HL-60/S4 (cell line): ENCODE measurements at regions not wholly inside any gene's neighbourhood (a gene's known extent, or its start where the extent isn't known, plus 50 kb on each side); places are given as distances from the start of the nearest gene placed in this dataset.

Source experiments
- in situ Hi-C: fragments of 300-500 bp; cut with MboI; formaldehyde crosslinking; loops from 2 replicates; pipeline ENCODE4 v1.14.3; 2022; ENCODE audit warnings: low sequenced_read_pairs

DNA sequence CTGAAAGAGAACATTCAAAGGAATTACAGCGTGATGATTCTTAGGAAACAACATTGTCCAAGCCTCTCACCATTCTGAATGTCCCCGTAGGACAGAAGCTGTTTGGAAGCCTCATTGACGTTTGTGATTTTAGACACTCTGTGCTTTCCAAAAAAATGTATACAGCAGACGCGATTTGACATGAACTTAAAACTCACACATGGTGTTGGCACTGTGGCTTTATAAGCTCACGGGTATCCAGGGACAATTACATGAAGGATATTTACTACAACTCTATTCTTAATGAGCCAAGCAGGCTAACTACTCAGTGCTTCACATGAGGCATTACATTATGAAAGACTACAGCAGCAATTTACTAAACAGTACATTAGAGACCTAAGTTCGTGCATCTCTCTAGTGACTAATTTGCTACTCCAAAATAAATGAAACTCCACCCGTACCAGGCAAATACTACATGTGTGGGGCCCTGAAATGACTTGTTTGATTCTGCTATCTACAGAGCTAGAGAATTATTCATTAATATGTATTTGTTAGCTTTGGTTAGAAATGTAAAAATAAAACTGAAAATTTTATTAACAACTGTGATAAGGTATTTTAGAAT, 620.7 kb downstream of the SPRY1 start:
- in situ Hi-C loops, result no loop called here

DNA sequence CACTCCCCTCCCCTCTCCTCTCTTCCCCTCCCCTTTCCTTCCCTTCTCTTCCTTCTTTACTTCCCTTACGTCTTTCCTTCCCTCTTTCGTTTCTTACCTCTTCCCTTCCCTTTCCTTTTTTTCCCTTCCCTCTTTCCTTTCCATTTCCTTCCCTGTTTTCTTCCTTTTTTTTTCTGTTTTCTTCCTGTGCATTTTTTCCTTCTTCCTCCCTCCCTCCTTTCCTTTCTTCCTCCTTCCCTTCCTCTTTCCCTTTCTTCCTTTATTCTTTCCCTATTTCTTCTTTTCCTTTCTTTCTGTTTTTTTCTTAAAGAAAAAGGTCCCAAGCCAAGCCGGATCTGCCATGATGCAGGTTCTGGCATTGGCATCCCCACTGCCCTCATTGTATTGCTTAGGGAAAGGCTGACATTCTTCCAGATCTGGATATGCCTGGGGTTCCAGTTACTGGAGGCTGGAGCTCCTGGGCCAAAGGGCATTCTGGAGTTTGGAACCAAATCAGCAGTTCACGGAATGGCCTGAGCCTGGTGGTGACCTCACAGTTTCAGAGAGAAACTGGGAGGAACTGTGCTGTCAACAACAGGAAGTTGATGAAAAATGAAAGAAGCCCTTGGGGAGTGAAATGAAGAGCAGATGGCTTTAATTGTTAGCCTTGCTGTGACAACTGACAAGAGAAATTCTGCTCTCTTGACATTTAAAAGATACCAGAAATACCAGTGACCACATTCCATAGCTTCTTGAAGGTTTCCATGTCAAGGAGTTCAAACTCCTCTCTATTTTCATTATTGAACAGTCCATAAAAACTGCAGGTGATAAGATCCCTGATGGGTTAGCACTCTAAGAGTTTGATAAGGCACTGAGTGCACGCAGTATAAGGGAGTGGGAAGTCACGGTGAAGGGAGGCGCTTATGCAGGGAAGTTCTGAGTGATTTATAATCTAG, 622.1 kb downstream of the SPRY1 start:
- in situ Hi-C loops, result no loop called here

DNA sequence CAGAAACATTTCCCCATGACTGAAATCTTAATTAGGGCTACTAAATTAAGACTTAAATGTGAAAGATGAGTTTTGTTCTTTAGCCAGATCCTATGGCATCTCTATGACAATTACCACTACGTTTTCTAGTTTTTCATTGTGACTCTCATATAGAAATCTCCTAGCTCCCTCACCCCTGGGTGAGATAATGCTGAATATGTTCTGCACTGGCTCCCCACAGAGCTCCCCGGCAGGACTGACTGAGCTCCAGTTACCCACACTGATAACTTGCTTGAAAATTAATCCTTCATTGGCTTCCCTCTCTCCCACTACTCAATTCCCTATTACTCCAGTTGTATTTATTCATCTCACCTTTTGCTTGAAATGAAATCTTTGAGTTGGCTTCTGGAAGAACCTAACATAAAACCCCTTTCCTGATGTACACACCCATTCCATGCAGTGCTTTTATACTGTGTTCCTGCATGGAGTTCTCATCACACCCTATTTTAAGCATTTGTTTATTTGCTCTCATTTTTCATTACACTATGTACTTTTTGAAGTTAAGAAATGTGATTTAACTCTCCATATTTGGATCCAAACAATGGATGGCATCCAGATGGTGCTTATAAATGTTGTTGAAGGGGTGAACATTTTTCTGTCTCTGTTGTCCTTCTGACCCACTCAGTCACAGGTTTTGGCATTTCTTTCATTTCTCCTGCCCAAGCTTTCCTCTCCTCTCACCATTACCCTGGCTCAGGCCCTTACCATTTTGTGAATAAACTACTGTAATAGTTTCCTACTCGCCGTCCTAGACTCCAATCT, 623.4 kb downstream of the SPRY1 start:
- in situ Hi-C loops, result no loop called here

DNA sequence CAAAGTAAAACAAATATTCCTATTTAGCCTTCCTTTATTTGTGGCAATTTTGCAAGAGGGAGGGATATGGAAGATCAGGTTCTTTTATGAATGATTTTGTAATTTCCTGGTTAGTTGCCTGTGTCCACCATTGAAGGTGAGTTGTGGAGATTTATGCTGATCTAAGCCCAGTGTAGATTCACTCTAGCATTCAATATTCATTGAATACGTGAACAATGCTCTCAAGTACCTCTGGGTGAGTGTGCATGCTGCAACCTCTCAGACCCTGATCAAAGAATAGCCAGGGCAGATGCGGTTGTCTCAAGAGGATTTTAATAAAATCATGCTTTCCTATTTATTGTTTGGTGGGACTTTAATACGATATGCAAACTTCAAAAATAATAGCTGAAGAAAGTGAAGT, 628.4 kb downstream of the SPRY1 start:
- in situ Hi-C loops, result no loop called here

DNA sequence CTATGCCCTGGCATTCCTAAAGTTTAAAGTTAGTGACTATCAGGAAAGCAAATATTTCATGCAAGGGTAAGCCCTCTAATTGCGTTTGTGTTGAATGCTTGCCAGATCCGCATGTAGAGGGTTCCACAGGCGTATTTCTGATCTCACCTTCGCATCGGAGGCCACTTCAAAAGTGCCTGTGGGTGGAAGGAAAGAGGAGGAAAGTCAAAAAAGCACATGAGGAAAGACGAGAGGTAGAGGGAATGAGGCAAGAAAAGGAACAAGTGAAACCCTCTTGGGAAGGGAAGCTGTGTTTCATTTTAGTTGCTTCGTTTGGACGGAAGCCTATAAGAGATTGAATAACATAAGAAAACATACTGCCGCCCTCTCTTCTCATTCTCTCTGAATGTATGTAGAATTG, 628.8 kb downstream of the SPRY1 start:
- in situ Hi-C loops, result no loop called here

DNA sequence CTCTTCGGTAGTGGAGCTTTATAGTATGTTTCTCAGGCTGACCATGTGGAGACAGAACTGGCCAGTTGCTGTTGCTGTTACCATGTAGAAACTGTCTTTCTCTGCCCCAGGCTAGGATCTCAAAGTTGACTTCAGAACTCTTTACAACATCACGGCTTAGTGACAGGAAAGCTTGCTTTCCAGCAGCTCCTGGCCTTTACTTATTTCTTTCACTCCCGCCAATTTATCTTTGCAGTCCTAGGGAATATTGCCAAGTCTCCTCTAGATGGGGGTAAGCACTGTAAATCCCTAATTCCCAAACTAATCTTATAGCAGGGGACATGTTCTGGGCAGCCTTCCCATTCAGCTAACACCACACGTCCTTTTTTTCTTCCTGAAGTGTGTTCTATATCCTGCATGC, 631.6 kb downstream of the SPRY1 start:
- in situ Hi-C loops, result no loop called here

DNA sequence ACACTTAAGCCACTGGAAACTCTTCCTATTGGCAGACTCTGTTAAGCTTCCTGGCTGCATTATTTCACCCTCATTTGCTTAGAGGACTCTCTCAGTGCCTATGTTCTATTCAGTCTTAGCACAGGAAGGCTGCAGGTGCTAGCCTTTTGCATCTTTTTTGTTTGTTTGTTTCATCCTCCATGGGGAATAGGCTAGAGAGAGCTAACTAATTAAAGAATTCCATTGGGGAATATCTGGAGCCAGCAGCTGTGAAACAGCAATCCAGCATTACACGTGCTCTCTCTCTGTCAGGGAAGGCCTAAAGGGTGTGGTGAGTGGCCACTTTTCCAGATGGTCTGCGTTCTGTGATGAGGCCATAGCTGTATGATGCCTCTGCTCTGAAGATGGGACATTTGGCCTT, 633.6 kb downstream of the SPRY1 start:
- in situ Hi-C loops, result no loop called here

DNA sequence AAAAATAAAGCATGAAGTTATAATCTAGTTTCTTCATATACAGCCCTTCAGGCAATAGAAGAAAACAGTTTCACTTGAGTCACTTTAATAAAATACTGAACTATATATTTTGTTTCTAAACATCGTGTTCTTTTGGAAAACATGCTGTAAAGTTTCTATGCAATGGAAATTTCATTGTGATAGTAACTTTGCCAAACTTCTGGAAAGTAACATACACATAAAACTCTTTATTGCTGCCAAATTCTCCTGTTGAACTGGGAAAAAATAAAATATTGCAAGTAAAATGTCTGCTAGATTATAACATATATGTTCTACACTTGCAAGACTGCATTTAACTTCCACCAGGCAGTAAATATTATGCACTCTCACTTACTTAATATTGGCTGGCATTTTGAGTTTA, 635.4 kb downstream of the SPRY1 start:
- in situ Hi-C loops, result no loop called here

DNA sequence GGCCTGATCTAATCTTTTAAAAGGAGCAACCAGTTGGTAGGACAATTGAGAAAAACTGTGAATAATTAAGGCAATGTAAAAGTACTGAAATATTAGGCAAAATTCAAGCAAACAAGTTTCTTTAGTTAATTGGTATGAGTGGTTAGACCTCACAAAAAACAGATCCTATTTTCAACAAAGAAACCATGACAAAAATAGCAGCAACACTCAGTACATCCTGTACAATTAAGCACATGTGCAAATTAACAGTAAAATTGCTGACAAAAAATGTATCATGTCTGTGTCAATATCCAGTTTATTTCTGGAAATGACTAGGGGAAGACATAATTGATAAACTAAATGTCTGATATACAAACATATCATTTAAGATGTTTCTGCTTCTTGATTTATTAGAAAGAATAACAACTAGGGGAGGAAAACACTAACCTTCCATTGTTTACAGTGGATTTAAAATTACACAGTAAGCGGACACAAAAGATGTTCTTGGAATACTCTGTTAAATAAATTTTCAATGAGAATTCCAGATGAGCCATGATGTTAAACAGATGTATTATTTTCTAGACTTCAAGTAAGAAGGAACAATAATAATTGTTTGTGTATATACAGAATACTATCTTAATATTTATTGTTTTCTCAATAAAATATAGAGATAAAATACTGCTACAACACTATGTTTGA, 638.9 kb downstream of the SPRY1 start:
- in situ Hi-C loops, result no loop called here

DNA sequence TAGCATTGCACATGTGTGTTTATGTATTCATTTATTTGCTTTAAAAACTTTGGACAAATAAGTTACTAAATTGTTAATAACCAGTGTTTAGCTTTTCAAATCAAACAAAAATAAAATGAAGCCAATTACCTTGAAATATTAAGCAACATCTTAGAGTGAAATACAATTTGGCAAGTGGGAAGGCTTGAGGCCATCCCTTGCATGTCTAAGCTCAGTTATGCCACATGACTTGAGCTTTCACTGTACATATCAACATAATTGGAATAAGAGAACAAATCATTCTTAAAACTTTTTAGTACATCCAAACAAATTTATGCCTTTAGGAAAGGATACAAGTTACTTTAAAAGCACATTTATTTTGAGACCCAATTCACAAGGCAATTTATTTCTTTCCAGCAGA, 640.6 kb downstream of the SPRY1 start:
- in situ Hi-C loops, result no loop called here

DNA sequence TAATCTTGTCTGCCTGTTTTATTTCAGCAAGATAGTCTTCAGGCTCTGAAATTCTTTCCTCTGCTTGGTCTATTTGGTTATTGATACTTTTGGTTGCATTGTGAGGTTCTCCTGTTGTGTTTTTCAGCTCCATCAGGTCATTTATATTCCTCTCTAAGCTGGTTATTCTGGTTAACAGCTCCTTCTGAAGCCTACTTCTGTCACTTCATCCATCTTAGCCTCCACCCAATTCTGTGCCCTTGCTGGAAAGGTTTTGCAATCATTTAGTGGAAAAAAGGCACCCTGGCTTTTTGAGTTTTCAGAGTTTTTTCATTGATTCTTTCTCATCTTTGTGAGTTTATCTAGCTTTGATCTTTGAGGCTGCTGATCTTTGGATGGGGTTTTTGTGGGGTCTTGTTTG, 647.7 kb downstream of the SPRY1 start:
- in situ Hi-C loops, result no loop called here

DNA sequence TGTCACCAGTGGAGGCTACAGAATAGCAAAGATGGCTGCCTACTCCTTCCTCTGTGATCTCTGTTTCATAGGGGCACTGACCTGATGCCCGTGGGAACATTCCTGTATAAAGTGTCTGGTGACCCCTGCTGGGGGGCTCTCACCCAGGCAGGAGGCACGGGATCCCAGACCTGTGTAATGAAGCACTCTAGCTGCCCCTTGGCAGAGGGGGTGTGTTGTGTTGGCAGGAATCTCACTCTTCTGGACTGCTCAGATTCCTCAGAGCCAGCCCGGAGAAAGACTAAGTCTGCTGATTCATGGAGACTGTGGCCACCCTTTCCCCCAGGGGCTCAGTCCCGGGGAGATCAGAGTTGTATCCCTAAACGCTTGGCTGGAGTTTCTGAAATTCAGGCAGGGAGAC, 648.3 kb downstream of the SPRY1 start:
- in situ Hi-C loops, result no loop called here

DNA sequence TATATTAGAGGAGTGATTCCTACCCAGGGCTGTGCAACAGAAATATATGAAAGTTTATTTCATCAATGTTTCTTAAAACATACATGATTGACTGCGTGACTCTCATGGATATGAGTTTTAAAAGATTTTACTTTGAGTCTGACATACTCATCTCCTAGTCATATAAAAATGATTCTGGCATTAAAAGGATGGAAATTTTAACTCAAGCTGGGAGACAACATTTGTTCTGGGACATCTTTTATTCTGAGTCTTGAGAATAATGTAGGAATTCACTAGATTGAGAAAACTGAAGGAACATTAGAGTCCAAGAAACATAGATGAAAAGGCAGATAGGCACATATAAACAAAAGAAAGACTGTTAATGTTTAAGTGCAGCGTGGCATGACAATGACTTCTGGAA, 649.6 kb downstream of the SPRY1 start:
- in situ Hi-C loops, result no loop called here

DNA sequence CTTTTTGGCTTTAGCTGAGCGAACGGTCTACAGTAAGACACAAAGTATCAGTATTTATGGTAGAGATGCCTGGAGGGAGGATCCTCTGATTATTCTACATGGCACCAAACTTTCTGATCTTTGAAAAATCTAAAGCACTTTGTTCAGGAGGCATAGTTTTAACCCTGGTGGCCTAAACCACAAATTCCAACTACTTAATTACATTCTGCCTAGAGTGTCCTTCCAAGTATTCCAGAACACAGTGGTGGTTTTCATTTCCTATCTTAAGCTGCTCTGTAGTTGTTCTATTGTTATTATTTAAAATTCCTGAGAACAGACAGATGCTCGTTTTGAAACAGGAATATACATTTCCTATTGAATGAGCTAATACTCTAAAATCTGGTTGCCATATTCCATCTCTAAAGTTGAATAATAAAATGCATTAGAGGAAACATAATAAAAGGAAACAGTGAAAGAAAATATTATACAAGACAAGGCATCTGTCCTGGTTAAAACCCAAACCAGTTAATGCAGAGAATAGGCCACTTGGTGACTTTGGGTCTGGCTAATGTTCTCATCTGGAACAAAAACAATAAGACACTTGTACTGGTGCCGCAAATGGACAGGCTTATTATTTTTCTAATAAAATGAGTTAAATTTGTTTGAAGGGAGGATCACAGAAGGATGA, 657.4 kb downstream of the SPRY1 start:
- in situ Hi-C loops, result no loop called here

DNA sequence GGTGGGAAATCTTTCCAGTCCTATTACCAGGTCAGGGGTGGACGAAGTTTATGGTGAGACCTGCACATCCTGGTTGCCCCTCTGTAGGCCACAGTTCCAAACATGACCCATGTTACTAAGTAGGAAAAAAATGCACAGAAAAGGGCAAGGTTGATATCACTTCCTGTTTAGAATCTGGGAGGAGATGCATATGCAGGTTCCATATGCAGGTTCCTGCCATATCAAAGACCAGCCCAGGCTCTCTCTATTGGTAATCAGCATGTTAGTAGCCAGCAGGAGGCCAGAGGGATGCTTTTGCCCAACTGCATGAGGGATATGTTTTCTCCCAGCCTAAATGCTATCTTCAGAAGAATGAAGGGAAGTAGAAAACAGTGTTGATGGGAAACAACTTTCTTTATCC, 657.2 kb downstream of the ANKRD50 start:
- in situ Hi-C loops, result no loop called here

DNA sequence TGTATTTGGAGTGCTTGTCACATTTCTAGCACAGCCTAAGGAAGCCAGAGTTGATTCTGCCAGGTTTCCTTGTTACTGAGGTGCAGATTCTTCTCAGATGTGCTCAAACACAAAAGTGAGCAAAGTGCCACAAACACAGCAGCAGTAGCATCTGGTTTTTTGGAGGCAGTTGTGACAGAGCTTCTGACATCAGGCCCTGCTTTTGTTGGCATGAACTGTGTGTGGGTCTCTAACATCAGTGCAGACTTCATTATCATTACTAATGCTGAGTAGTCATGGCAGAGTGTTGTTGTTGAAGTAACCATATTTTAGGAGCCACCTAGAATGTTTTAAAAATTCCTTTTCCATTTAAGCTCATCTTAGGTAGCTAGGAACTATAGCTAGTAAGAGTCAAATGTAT, 656.6 kb downstream of the ANKRD50 start:
- in situ Hi-C loops, result no loop called here

DNA sequence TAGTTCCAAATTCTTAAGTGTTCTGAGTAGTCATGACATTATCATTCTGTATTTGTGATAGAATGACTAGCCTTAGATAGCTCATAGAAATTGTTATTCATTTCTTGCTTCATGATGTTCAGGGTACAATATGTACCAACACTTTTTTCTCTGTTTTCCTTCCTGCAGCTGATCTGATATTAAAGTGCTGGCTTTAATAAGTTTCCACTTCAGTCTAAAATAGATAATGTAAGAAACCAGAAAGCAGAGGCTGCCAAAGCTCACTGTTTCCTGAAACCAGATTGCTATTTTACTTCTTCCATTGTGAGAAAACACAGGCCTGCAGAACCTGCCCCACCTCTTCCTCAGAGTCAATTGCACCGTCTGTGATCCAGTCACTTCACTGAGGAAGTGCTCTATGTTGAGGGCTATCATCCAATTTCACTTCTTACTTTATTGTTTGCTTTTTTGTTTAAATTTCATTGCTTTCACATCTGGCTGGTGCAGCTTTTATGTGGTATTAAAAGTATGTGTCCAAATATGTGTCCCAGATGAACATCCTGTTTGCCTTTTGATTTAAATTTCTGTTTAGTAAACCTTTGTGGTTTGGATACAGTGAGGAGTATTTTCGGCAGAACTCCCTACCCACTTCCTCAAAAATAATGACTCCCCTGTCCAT, 652.1 kb downstream of the ANKRD50 start:
- in situ Hi-C loops, result no loop called here

DNA sequence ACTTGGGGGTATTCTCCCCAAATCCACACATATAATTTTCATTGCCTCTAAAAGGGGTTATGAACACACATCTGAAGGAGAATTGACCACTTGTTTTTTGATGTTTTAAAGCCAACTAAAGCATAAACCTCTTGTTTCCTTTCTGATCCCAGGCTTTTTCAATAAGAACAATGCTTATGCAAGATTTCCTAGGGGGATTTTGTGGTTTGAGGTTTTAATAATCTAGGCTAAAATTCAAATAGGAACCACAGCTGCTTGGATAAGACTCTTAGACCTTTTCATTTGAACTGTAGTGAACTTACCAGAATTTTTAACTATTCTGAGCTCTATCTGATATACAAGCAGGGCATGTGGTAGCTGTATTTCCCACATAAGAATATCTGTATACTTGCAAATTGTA, 651.1 kb downstream of the ANKRD50 start:
- in situ Hi-C loops, result no loop called here

DNA sequence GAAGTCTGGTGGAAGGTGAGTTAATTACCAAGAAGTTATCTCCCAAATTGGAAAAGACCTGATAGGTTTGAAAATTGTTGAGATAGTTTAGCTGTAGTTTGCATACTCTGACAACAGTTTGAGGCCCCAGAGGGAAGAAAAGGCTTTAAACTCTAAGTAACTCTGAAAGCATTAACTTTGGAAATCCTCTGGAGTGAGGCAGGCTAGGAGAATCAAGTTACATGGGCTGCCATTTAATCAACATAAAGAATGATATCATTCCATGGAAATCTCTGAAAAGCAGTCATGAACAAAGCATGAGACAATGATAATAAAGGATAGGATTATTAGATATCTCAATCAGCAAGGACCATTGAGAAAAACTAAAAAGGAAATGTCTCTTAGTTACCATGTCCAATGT, 647.1 kb downstream of the ANKRD50 start:
- in situ Hi-C loops, result no loop called here

DNA sequence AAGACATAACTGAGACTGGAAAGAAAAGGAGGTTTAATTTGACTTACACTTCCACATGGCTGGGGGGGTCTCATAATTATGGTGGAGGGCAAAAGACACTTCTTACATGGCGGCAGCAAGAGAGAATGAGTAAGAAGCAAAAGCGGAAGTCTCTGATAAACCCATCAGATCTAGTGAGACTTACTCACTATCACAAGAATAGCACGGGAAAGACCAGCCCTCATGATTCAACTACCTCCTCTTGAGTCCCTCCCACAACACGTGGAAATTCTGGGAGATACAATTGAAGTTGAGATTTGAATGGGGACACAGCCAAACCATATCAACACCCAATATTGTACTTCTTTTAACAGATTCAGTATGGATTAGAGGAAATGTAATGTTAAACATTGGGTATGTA, 646.6 kb downstream of the ANKRD50 start:
- in situ Hi-C loops, result no loop called here
